Glomerular visceral epithelial cell (primary cell): ENCODE measurements at regions not wholly inside any gene's neighbourhood (a gene's known extent, or its start where the extent isn't known, plus 50 kb on each side); places are given as distances from the start of the nearest gene placed in this dataset.
A peak's percentile ranks its signal among the peaks of the same experiment; 100 is the strongest.

Experiments used
- DNase-seq: peaks from one replicate; pipeline ENCODE4 v3.0.0-alpha.2; 2016; ENCODE audit errors: extremely low spot score

- peak; percentile 57 for DNase-seq
Measured at GRCh38 chr6:99868074-99868702, 125.8 kb downstream of the MCHR2 start.
